HFFc6 (cell line): ENCODE measurements at regions not wholly inside any gene's neighbourhood (a gene's known extent, or its start where the extent isn't known, plus 50 kb on each side); places are given as distances from the start of the nearest gene placed in this dataset.

Experiments
- DNase-seq: peaks from one replicate; pipeline ENCODE4 v3.0.0-alpha.2; 2018
- H3K27ac Mint-ChIP-seq: 2 replicates; pipeline ENCODE4 v1.8.0; 2020; ENCODE audit warnings: mild to moderate bottlenecking, mixed read lengths
- H3K27me3 Mint-ChIP-seq: 2 replicates; pipeline ENCODE4 v1.8.0; 2021; ENCODE audit warnings: mild to moderate bottlenecking, moderate library complexity, mixed read lengths; ENCODE audit not compliant: insufficient read depth
- H3K36me3 Mint-ChIP-seq: 2 replicates; pipeline ENCODE4 v1.8.0; 2021; ENCODE audit warnings: low read depth, mixed read lengths
- H3K4me1 Mint-ChIP-seq: 2 replicates; pipeline ENCODE4 v1.8.0; 2020; ENCODE audit warnings: low read depth, mixed read lengths
- H3K4me3 Mint-ChIP-seq: 2 replicates; pipeline ENCODE4 v1.8.0; 2020; ENCODE audit warnings: mild to moderate bottlenecking, moderate library complexity, mixed read lengths
- H3K9me3 Mint-ChIP-seq: 2 replicates; pipeline ENCODE4 v1.8.0; 2020; ENCODE audit warnings: mild to moderate bottlenecking, mixed read lengths
- CTCF ChIP-seq: fragments of 200-600 bp; sonication (generic); IDR thresholded peaks from 2 replicates; pipeline ENCODE4 v1.5.0; 2021; ENCODE audit warnings: antibody characterized with exemption, mild to moderate bottlenecking

DNA sequence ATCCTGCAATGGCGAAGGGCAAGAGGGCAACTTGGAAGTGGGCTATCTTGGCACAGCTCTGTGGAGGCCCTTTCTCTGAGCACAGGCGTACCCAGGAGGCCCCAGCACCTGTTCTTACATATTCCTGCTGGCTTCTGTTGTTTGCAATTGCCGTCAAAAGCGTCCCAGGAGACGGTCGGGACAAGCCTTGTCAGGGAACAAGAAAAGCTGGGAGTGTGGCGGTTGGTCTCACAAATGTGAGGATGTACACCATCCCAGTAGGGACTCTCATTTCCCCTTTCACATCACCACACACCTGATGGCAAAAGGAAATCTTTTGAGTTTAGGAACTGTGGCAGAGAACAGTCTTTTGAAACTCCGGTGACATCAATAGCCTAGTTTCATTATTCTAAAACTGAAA, 94.7 kb upstream of the EFEMP1 start:
- Mint-ChIP-seq H3K36me3 (no peaks in the 10 kb centered on the region), H3K4me3 (no peak overlapping the region), H3K4me1 (peaks cover 12% of the 10 kb centered on the region), H3K27ac (no peak overlapping the region), H3K27me3 (peaks cover 12% of the 10 kb centered on the region), H3K9me3 (no peaks in the 10 kb centered on the region)
- no peak for TF ChIP-seq CTCF
- DNase-seq, result no peak

DNA sequence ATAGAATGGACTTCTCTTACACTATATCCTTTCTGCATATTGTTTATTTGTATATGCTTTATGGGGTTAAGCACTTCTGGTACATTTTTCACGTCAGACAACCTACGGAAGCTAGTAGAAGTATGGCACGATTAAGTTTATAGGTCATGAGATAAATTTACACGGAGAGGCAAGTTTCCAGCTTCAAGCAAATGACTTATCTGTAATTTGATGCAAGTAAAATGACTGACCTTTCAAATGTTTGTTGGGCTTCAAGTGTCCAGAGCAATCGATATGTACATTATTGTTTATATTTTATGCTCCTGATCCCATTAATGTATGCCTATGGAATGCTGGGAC, 97.5 kb upstream of the EFEMP1 start:
- Mint-ChIP-seq H3K27ac (no peak overlapping the region), H3K4me1 (no peaks in the 10 kb centered on the region), H3K27me3 (peaks cover 31% of the 10 kb centered on the region), H3K9me3 (no peaks in the 10 kb centered on the region), H3K4me3 (no peak overlapping the region), H3K36me3 (no peaks in the 10 kb centered on the region)
- DNase-seq, result no peak
- TF ChIP-seq CTCF, result no peak

- H3K9me3 Mint-ChIP-seq, result no peaks in the 10 kb centered on the region
- no peak for TF ChIP-seq CTCF
- no peak overlapping the region for H3K4me3 Mint-ChIP-seq
- no peaks in the 10 kb centered on the region for H3K4me1 Mint-ChIP-seq
- H3K36me3 Mint-ChIP-seq, result no peaks in the 10 kb centered on the region
- no peak for DNase-seq
- H3K27me3 Mint-ChIP-seq, result peaks cover 33% of the 10 kb centered on the region
- no peak overlapping the region for H3K27ac Mint-ChIP-seq
Measured at GRCh38 chr2:56021579-56021978, 98.0 kb upstream of the EFEMP1 start.

- no peaks in the 10 kb centered on the region for H3K9me3 Mint-ChIP-seq
- no peak for TF ChIP-seq CTCF
- H3K27ac Mint-ChIP-seq, result no peak overlapping the region
Measured at GRCh38 chr2:56025469-56026193, 102.0 kb upstream of the EFEMP1 start.

DNA sequence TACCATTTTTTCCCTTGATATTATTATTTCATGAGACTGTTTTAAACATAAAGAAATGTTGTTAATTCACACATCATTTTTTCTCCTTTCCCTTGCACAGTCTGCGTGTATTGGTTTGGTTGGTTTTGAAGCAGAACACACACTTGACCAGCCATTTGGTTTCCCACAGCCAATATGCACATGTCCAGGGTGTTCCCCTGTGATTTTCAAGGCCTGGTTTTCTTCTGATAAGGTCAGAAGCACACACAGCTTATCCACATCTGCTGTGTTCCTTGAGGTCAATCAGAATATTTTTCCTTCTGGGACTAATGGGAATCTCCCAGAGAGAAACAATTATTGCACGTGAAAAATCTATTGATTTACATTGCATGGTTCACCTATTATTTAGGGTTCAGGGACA, 103.2 kb upstream of the EFEMP1 start:
- DNase-seq, result no peak
- TF ChIP-seq CTCF, result no peak
- no peak overlapping the region for H3K27ac Mint-ChIP-seq
- no peaks in the 10 kb centered on the region for H3K36me3 Mint-ChIP-seq
- H3K4me1 Mint-ChIP-seq, result no peaks in the 10 kb centered on the region
- no peaks in the 10 kb centered on the region for H3K9me3 Mint-ChIP-seq
- peaks cover 60% of the 10 kb centered on the region for H3K27me3 Mint-ChIP-seq
- H3K4me3 Mint-ChIP-seq, result no peak overlapping the region

More at GRCh38 chr2:56025469-56026193, 102.0 kb upstream of the EFEMP1 start:
- H3K36me3 Mint-ChIP-seq, result no peaks in the 10 kb centered on the region
- H3K27me3 Mint-ChIP-seq, result peaks cover 49% of the 10 kb centered on the region
- no peaks in the 10 kb centered on the region for H3K4me1 Mint-ChIP-seq
- no peak overlapping the region for H3K4me3 Mint-ChIP-seq
- no peak for DNase-seq

DNA sequence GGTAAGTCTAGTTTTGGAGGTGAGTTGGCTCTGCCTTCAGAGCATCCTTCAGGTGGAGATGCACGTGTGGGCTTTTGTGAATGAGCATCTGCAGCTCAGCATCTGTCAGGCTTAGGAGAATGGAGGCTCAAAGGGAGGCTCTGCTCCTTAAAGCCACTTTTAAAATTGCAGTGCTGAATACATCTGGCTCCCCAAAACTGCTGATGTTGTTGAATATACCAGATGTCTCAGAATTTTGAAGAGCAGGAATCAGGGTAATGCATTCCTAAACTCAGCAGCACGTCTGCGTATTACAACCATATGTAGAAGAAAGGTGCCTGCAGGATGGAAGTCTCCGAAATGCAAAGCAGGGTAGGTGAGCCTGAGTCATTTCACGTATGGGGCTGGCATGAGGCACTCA, 106.5 kb upstream of the EFEMP1 start:
- no peak overlapping the region for H3K27ac Mint-ChIP-seq
- no peak for TF ChIP-seq CTCF
- H3K27me3 Mint-ChIP-seq, result peaks cover 59% of the 10 kb centered on the region
- DNase-seq, result no peak
- H3K4me3 Mint-ChIP-seq, result no peak overlapping the region
- peaks cover 10% of the 10 kb centered on the region for H3K4me1 Mint-ChIP-seq
- no peaks in the 10 kb centered on the region for H3K36me3 Mint-ChIP-seq
- H3K9me3 Mint-ChIP-seq, result no peaks in the 10 kb centered on the region
